ENCODE measurements at regions not wholly inside any gene's neighbourhood (a gene's known extent, or its start where the extent isn't known, plus 50 kb on each side); places are given as distances from the start of the nearest gene placed in this dataset.
"Not testable (repeated sequence)": the region's sequence is repeated elsewhere in the genome, so short reads cannot be mapped to it uniquely, and the experiment has no call there.

- DNase-seq = no peak
Measured at GRCh38 chrX:148080593-148080992, 99.5 kb downstream of the FMR1NB start.

GRCh38 chrX:148084611-148085010, 103.5 kb downstream of the FMR1NB start:
- DNase-seq = no peak

GRCh38 chrX:148120151-148120550, 139.0 kb downstream of the FMR1NB start:
- DNase-seq = no peak

GRCh38 chrX:148120999-148121623, 140.0 kb downstream of the FMR1NB start:
- no peak for DNase-seq

GRCh38 chrX:148128872-148129505, 147.9 kb downstream of the FMR1NB start:
- DNase-seq = not testable (repeated sequence)

GRCh38 chrX:148133105-148133725, 152.1 kb downstream of the FMR1NB start:
- DNase-seq = peak in 1 of 3 donors; percentile 28

- no peak for DNase-seq
Measured at GRCh38 chrX:148134578-148134977, 153.4 kb downstream of the FMR1NB start.

- peak in 2 of 3 donors; percentile 19 to 22 for DNase-seq
Measured at GRCh38 chrX:148135738-148136137, 154.6 kb downstream of the FMR1NB start.

- DNase-seq = no peak
Measured at GRCh38 chrX:148146121-148146520, 165.0 kb downstream of the FMR1NB start.

GRCh38 chrX:148156986-148157385, 175.8 kb downstream of the FMR1NB start:
- DNase-seq = no peak

GRCh38 chrX:148159796-148160195, 178.7 kb downstream of the FMR1NB start:
- DNase-seq = no peak

GRCh38 chrX:148161701-148162100, 180.6 kb downstream of the FMR1NB start:
- peak in 2 of 3 donors; percentile 5 to 9 for DNase-seq

- DNase-seq = peak in 2 of 3 donors; percentile 2
Measured at GRCh38 chrX:148185631-148186030, 204.5 kb downstream of the FMR1NB start.

- no peak for DNase-seq
Measured at GRCh38 chrX:148192547-148192946, 211.4 kb downstream of the FMR1NB start.

GRCh38 chrX:148193759-148194158, 212.6 kb downstream of the FMR1NB start:
- no peak for DNase-seq

- DNase-seq = no peak
Measured at GRCh38 chrX:148203531-148203930, 222.4 kb downstream of the FMR1NB start.

- no peak for DNase-seq
Measured at GRCh38 chrX:148204195-148204594, 223.1 kb downstream of the FMR1NB start.

- DNase-seq = no peak
Measured at GRCh38 chrX:148214786-148215185, 233.6 kb downstream of the FMR1NB start.

GRCh38 chrX:148215726-148216125, 234.6 kb downstream of the FMR1NB start:
- DNase-seq = no peak

GRCh38 chrX:148223361-148223760, 242.2 kb downstream of the FMR1NB start:
- DNase-seq = no peak

- no peak for DNase-seq
Measured at GRCh38 chrX:148228521-148228920, 247.4 kb downstream of the FMR1NB start.

GRCh38 chrX:148229801-148230303, 248.7 kb downstream of the FMR1NB start:
- DNase-seq = peak in 1 of 3 donors; percentile 9

- DNase-seq = no peak
Measured at GRCh38 chrX:148259990-148260389, 240.4 kb upstream of the AFF2 start.

Data from muscle of back (tissue), 3 donors.